HG03378 (cell line): ENCODE measurements at regions not wholly inside any gene's neighbourhood (a gene's known extent, or its start where the extent isn't known, plus 50 kb on each side); places are given as distances from the start of the nearest gene placed in this dataset.
"Not testable (repeated sequence)": the region's sequence is repeated elsewhere in the genome, so short reads cannot be mapped to it uniquely, and the experiment has no call there.

Experiments
- ATAC-seq: cut with Tn5 transposase; IDR thresholded peaks from one replicate; pipeline ENCODE4 v1.9.1; 2021; ENCODE audit warnings: mild to moderate bottlenecking, moderate library complexity; ENCODE audit not compliant: unreplicated experiment

- no peak for ATAC-seq
These were observed 934.4 kb downstream of the MAT2B start for GRCh38 chr5:164439799-164440198.

- no peak for ATAC-seq
These were observed 944.0 kb downstream of the MAT2B start for GRCh38 chr5:164449460-164449859.

GRCh38 chr5:164466033-164466432, 960.6 kb downstream of the MAT2B start:
- no peak for ATAC-seq

- no peak for ATAC-seq
These were observed 964.9 kb downstream of the MAT2B start for GRCh38 chr5:164470312-164470711.

DNA sequence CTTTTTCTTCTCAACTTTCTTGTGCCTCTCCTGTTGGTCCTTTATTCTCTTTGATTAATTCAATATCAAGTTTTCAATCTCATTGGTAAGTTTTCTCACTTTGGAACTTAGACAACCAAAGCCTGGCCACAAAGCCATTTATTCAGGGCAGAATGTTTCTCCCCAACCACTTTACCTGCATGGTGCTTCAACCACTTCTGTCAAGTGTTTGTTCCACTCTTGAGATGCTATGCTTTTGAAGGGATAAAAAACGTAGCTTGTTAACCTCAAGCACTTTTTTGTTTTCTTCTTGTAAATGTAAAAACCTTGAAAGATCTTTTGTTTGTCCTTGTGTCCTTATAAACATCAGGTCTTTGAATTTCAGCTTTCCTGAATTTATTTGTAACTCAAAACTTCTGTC, 966.7 kb downstream of the MAT2B start:
- no peak for ATAC-seq

DNA sequence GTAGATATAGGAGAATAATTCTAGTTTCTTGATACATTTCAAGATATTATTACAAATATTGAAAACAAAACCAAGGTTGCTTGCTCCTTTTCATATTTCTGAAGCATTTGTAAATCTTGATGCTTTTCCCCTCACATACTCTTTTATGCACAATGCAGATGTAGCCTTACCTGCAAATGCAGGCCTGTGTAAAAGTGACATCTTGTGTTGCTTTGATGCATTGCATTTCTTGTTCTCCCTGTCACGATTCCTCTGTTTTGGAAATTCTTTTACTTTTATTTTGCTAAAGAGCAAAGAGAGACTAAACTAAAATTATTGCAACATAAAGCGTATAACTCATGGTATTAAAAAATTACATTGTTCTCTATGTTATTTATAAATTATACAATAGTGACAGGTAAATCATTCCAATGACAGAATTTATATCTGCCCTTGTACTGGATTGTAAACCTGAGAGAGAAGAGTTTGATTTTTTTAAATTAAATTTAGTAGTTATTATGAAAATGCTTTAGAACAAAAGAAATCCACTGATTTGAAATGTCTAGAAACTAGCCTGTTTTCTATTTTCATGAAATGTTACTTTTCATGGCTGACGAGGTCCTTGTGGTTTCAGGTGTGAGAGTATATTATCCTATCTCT, 970.0 kb downstream of the MAT2B start:
- ATAC-seq: no peak

DNA sequence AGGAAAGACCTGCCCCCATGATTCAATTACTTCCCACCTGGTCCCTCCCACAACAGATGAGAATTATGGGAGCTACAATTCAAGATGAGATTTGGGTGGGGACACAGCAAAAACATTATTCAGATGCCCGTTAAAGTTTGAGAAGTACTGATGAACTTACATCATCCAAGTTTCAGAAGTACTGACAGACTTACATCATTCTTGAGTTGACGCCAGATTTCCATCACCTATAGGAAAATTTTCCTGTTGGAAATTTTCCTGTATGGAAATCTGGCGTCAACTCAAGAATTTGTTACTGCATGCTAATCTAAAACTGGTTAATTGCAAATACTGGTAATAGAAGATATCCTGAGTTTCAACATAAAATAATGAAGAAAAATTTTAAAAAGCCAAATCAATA, 975.9 kb downstream of the MAT2B start:
- ATAC-seq: no peak

DNA sequence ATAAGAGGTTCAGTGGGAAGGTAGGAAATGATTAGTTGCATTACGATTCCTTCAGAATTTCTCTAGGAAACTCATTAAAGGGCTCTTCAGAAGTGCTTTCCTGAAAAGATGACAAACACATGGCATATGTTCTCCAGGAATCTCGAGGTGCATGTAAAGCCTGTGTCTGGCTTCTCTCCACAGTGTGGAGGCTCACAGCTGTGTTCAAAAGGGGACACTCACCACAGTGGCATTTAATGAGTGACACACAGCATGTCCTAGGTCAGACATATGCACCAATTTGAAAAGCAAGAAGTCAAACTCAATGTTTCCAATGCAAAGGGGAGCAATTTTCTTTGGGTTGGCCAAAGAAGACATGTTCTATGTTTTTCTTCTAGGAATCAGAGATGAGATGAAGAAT, 976.9 kb downstream of the MAT2B start:
- no peak for ATAC-seq

DNA sequence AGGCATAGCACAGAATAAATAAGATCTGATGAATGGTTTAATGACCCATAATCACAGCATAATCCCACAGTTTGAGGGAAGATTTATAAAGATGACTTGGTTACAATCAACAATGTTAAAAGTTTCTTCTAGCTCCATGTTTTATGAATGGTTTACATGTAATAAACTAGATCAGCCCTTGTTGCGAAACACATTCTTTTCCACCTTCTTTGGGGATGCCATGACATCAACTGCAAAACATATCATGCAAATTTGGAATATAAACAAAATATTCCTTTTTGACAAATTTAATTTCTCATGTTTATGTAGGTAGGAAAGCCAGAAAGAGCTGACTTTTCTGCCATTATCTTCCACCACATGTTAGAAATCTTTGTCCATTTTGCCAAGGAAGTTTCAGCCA, 979.5 kb downstream of the MAT2B start:
- ATAC-seq: no peak

DNA sequence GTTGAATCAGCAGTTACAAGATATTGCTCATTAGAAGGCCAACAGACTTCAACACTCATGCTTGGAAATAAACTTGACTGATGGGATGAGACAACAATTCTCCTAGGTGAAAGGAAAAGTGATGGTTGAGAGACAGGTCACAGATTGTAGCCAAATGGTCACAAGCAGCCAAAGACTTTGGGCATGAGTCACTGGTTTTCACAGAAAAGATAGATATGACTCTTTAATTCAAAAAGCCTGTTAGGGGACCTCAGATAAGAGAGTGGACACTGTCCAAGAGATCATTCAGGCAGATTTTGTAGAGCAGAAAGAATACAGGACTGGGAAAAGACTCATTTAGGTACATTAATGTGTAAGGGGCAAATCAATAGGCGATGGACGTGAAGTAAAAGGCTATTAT, 982.5 kb downstream of the MAT2B start:
- no peak for ATAC-seq

DNA sequence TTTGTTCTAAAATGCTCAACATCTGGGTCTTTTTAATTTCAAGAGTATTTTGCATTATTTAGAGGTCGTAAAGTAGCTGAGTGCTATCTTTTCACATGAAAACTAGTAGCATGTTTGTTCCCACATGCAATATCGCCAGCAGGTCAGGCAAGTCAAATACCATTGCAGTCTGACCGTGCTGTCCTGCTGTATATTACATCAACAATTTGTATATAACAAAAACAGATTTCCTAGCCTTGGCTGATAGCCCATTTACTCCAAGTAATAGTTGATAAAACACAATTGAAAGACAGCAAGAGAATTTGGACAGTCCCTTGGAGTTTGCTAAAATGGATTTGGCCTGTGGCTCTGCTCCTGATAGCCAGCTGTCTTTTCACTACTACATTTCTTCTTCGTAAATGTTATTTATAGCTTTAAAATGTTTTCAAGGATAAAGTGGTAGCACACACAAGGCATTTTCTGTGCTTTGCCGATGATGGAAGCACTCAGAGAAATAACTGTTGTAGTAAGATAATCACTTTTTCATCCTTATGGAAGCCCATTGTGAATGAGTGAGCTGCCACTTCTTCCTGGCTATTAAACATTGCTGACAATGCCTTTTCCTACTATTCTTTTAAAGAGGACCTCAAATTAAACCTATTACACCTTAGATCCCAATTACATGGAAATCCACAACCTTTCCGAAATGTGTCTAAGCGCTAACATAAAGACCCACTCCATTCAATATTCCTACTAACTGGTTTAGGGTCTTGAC, 992.1 kb downstream of the MAT2B start:
- ATAC-seq: no peak

DNA sequence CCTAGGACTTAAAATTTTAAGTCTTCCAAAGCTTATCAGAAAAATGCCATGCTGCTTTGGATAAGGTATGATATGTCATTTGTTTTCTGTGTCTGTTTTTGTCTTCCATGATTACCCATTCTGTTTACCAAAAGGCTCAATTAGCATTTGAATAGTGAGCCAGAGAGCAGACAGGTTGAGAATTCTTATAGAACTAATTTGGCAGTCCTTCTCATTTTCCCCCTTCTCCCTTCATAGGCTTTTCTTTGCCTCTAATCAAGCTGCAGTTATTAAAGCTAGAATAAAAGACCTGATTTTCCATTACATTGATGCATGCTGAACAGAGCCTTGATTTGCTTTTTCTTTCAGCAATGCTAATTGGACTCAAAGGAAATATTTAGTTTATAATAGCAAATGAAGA, 993.0 kb downstream of the MAT2B start:
- no peak for ATAC-seq

GRCh38 chr5:164500856-164501255, 995.4 kb downstream of the MAT2B start:
- ATAC-seq: no peak

- ATAC-seq: no peak
These were observed 995.9 kb downstream of the MAT2B start for GRCh38 chr5:164501344-164501743.

DNA sequence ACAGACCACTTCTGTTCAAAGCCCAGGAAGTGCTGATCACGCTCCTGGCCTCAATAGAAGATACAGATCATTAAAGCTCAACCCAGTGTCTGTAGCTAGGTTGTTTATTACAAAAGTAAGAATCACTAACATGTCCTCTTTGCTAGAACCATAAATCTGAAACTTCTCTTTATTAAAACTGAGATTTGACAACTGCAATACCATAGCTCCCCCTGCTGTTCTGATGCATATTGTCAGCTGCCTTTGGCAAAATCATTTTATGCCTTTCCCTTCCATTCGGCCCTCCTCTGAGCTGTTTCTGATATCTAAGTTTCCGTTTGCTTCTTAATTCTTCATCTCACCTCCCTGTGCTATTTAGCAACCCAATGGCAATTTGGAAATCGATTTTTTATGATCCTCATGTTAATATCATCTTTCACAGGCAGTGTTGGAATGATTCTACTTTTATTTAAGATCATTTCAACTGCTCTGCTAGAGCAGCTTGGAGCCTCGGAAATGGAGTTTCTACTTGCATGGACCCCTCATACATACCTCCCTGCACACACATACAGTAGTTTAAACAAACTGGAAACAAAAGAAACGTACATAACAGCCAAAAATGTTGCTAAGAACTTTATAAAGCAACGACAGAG, 998.8 kb downstream of the MAT2B start:
- peak; percentile 64 for ATAC-seq

DNA sequence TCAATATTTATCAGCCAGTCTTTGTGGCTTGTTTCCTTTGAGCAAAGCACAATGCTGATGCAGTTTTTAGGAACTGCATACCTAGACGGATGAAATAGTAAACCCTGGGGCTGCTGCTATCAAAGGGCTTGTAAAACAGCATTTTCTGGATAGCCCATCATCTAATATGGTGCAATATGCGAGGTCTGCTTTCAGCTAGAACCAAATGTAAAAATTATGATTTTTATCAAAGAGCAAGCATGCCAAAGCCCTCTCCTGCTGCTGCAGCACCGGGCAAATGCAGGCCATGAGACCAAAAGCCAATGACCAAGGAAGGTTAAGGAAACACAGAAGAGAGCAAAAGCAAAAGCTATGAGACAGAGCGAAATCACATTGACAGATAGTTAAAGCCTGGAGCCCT, 1000.4 kb downstream of the MAT2B start:
- no peak for ATAC-seq

DNA sequence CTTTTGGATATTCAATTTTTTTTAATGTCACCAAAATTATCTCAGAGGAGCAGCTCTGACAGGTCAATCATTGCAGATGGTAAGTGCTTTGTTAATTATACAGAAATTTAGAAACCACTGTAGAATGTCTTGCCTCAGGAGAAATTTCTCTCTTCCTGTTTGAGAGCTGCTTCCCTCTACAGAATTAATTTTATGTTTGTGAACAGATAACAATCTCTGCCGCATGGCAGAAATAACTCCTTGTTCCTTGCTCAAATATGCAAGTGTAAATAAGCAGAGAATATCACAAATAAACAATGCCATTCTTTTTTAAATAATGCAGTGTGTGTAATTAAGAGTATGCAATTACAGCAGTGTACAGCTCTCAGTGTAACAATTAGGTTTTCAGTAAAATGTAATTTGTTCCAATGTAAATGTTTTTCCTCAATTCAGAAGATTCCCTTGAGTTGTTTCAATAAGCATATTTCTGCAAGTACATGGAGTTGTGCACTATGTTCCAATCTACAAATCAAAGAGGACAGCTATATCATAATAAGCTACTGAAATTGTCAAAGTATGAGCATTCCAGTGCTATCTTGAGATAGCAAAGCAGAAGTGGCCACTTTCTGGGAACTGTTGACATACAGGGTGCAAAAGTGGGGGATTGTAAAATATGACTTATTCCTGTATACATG, 1012.8 kb downstream of the MAT2B start:
- no peak for ATAC-seq

GRCh38 chr5:164518741-164519080, 1013.3 kb downstream of the MAT2B start:
- ATAC-seq: no peak

- no peak for ATAC-seq
These were observed 1026.9 kb downstream of the MAT2B start for GRCh38 chr5:164532235-164532900.

GRCh38 chr5:164533426-164533825, 1028.0 kb downstream of the MAT2B start:
- ATAC-seq: not testable (repeated sequence)

DNA sequence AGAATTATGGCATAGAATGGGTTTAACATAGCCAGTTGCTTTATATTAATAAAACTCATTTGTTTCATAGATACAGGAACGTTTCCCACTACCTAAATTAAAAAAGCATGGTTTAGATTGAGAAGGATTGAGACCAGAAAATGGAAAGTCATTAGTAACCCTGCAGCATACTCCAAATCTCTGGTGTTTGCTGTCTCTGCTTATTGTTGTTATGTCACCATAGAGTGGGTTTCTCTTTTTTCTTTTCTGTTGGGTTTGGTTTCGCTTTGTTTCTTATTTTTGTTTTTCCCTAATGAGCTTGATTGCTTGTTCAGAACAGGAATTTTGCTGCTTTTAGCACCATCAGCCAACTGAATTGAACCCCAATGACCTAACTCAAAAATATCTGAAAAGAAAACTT, 1034.8 kb downstream of the MAT2B start:
- ATAC-seq: no peak
